HG03066 (cell line): ENCODE measurements at regions not wholly inside any gene's neighbourhood (a gene's known extent, or its start where the extent isn't known, plus 50 kb on each side); places are given as distances from the start of the nearest gene placed in this dataset.

ENCODE experiments used
- ATAC-seq: cut with Tn5 transposase; IDR thresholded peaks from one replicate; pipeline ENCODE4 v1.9.1; 2021; ENCODE audit warnings: low read depth; ENCODE audit not compliant: unreplicated experiment

GRCh38 chr9:7363777-7364477 is 435.7 kb downstream of the DMAC1 start:
- ATAC-seq, result no peak

- no peak for ATAC-seq
Measured at GRCh38 chr9:7360513-7360912, 439.1 kb downstream of the DMAC1 start.

- no peak for ATAC-seq
Measured at GRCh38 chr9:7358876-7359275, 440.7 kb downstream of the DMAC1 start.

GRCh38 chr9:7354704-7355103 is 444.9 kb downstream of the DMAC1 start:
- ATAC-seq, result no peak

GRCh38 chr9:7348692-7349091 is 450.9 kb downstream of the DMAC1 start:
- no peak for ATAC-seq

GRCh38 chr9:7347556-7347955 is 452.0 kb downstream of the DMAC1 start:
- ATAC-seq, result no peak

GRCh38 chr9:7346144-7346543 is 453.4 kb downstream of the DMAC1 start:
- ATAC-seq, result no peak

- ATAC-seq, result no peak
Measured at GRCh38 chr9:7342736-7343135, 456.8 kb downstream of the DMAC1 start.

- ATAC-seq, result peak; percentile 90
Measured at GRCh38 chr9:7342229-7342628, 457.3 kb downstream of the DMAC1 start.

- no peak for ATAC-seq
Measured at GRCh38 chr9:7341571-7341970, 458.0 kb downstream of the DMAC1 start.

- no peak for ATAC-seq
Measured at GRCh38 chr9:7340451-7340850, 459.1 kb downstream of the DMAC1 start.

- no peak for ATAC-seq
Measured at GRCh38 chr9:7338586-7339281, 460.8 kb downstream of the DMAC1 start.

GRCh38 chr9:7336356-7337065 is 463.1 kb downstream of the DMAC1 start:
- no peak for ATAC-seq

- no peak for ATAC-seq
Measured at GRCh38 chr9:7333719-7334118, 465.9 kb downstream of the DMAC1 start.

- ATAC-seq, result no peak
Measured at GRCh38 chr9:7332780-7333179, 466.8 kb downstream of the DMAC1 start.

- ATAC-seq, result no peak
Measured at GRCh38 chr9:7328453-7328852, 471.1 kb downstream of the DMAC1 start.

- no peak for ATAC-seq
Measured at GRCh38 chr9:7325995-7326394, 473.6 kb downstream of the DMAC1 start.

- no peak for ATAC-seq
Measured at GRCh38 chr9:7324152-7324598, 475.4 kb downstream of the DMAC1 start.

- ATAC-seq, result no peak
Measured at GRCh38 chr9:7320841-7321240, 478.7 kb downstream of the DMAC1 start.

GRCh38 chr9:7320139-7320538 is 479.4 kb downstream of the DMAC1 start:
- ATAC-seq, result no peak

GRCh38 chr9:7318920-7319319 is 480.7 kb downstream of the DMAC1 start:
- ATAC-seq, result no peak

GRCh38 chr9:7316967-7317366 is 482.6 kb downstream of the DMAC1 start:
- ATAC-seq, result no peak
